Panc1 (cell line): ENCODE measurements at regions not wholly inside any gene's neighbourhood (a gene's known extent, or its start where the extent isn't known, plus 50 kb on each side); places are given as distances from the start of the nearest gene placed in this dataset.

Source experiments
- ATAC-seq: fragments of 200-7000 bp; cut with Tn5 transposase; 2 replicates; pipeline ENCODE4 v1.9.1; 2020; ENCODE audit warnings: mild to moderate bottlenecking, moderate library complexity
- BruUV-seq: library from RNA; stranded (reverse); fragments of 400-500 nt; replicated peaks from 2 replicates; lab custom pipeline; 2021; lab: Mats Ljungman, UMichigan
- CTCF ChIA-PET: fragments of 300-600 bp; sonication (Branson Sonifier 250); formaldehyde crosslinking; loops from one replicate; lab custom pipeline; 2022; ENCODE audit warnings: antibody characterized with exemption; lab: Charles Lee
- POLR2A ChIA-PET: fragments of 300-600 bp; sonication (Branson Sonifier 250); formaldehyde crosslinking; loops from one replicate; lab custom pipeline; 2022; ENCODE audit warnings: antibody characterized with exemption; lab: Charles Lee
- DNase-seq: peaks from one replicate; pipeline ENCODE4 v3.0.0-alpha.2; 2010; ENCODE audit warnings: low read depth, low spot score
- H3K27ac ChIP-seq: 2 replicates; pipeline ENCODE4 v1.5.1; 2011; ENCODE audit warnings: mild to moderate bottlenecking, low read length, inconsistent platforms
- H3K27me3 ChIP-seq: fragments of 200-500 bp; sonication (Bioruptor generic); 2 replicates; pipeline ENCODE4 v1.6.0; 2014; ENCODE audit warnings: low read length, inconsistent platforms; ENCODE audit not compliant: control insufficient read depth, insufficient read depth
- H3K36me3 ChIP-seq: fragments of 200-500 bp; sonication (Bioruptor generic); 2 replicates; pipeline ENCODE4 v1.5.1; 2014; ENCODE audit warnings: inconsistent platforms, mild to moderate bottlenecking, low read length, moderate library complexity; ENCODE audit not compliant: control insufficient read depth, insufficient read depth
- H3K4me1 ChIP-seq: 2 replicates; pipeline ENCODE4 v1.5.1; 2011; ENCODE audit warnings: inconsistent platforms, mild to moderate bottlenecking, low read length, moderate library complexity; ENCODE audit not compliant: control insufficient read depth, insufficient read depth
- H3K4me3 ChIP-seq, 2 experiments: 2 replicates each; pipeline ENCODE4 v1.5.1; 2011 to 2012; ENCODE audit warnings: low read depth in 2 of 2, low read length in 2 of 2, mild to moderate bottlenecking in 2 of 2, inconsistent platforms in 1 of 2, moderate library complexity in 1 of 2
- H3K9me3 ChIP-seq: fragments of 200-500 bp; sonication (Bioruptor generic); 2 replicates; pipeline ENCODE4 v1.5.1; 2014; ENCODE audit warnings: low read depth, mild to moderate bottlenecking, inconsistent platforms, low read length, moderate library complexity; ENCODE audit not compliant: control insufficient read depth, insufficient read depth
- POLR2AphosphoS5 ChIP-seq: IDR thresholded peaks from 2 replicates; pipeline ENCODE4 v1.6.1; 2012; ENCODE audit warnings: mild to moderate bottlenecking, low read depth, low read length, moderate library complexity
- SIN3A ChIP-seq: IDR thresholded peaks from 2 replicates; pipeline ENCODE4 v1.6.1; 2012; ENCODE audit warnings: low read depth, mild to moderate bottlenecking, low read length, moderate library complexity, borderline replicate concordance; ENCODE audit not compliant: insufficient read depth
- TCF7L2 ChIP-seq: IDR thresholded peaks from 2 replicates; pipeline ENCODE4 v1.6.1; 2011; ENCODE audit warnings: mild to moderate bottlenecking, low read depth, low read length, inconsistent platforms
- in situ Hi-C: cut with HindIII; loops from 2 replicates; pipeline ENCODE4 v1.10.0; 2016; ENCODE audit warnings: low sequenced_read_pairs, low pct_unique_long_range_greater_than_20kb
- intact Hi-C: fragments of 100-400 bp; cut with micrococcal nuclease; formaldehyde crosslinking; loops from one replicate; pipeline ENCODE4 v1.10.0; 2022; ENCODE audit not compliant: unreplicated experiment
- TF ChIP-seq, protein P1 (sequence below): fragments of 450-650 bp; IDR thresholded peaks from 2 replicates; pipeline ENCODE4 v1.5.1; 2017; ENCODE audit warnings: mild to moderate bottlenecking
- TF ChIP-seq, protein P2 (sequence below), 2 experiments: IDR thresholded peaks; 2 replicates each; pipeline ENCODE4 v1.6.1; 2011 to 2012; ENCODE audit warnings: low read depth in 2 of 2, control low read depth in 1 of 2, low read length in 1 of 2, mild to moderate bottlenecking in 1 of 2, moderate library complexity in 1 of 2; ENCODE audit not compliant: insufficient read depth in 1 of 2

- DNase-seq (no peak), ATAC-seq (no peak)
- no peak overlapping the region for H3K27ac ChIP-seq
- peaks cover 4% of the 10 kb centered on the region; the same call in 1 of the 2 replicates for H3K27me3 ChIP-seq
- BruUV-seq: no TSS peak
- H3K9me3 ChIP-seq: no peaks in the 10 kb centered on the region
- intact Hi-C loops (no loop called here), in situ Hi-C loops (no loop called here)
- no peaks in the 10 kb centered on the region for H3K4me1 ChIP-seq
- no peak overlapping the region for H3K4me3 ChIP-seq
- H3K36me3 ChIP-seq: no peaks in the 10 kb centered on the region
- TF ChIP-seq, protein P1, sequence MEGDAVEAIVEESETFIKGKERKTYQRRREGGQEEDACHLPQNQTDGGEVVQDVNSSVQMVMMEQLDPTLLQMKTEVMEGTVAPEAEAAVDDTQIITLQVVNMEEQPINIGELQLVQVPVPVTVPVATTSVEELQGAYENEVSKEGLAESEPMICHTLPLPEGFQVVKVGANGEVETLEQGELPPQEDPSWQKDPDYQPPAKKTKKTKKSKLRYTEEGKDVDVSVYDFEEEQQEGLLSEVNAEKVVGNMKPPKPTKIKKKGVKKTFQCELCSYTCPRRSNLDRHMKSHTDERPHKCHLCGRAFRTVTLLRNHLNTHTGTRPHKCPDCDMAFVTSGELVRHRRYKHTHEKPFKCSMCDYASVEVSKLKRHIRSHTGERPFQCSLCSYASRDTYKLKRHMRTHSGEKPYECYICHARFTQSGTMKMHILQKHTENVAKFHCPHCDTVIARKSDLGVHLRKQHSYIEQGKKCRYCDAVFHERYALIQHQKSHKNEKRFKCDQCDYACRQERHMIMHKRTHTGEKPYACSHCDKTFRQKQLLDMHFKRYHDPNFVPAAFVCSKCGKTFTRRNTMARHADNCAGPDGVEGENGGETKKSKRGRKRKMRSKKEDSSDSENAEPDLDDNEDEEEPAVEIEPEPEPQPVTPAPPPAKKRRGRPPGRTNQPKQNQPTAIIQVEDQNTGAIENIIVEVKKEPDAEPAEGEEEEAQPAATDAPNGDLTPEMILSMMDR: no peak
- TF ChIP-seq TCF7L2 (no peak), POLR2AphosphoS5 (no peak), SIN3A (no peak)
- TF ChIP-seq, protein P2, sequence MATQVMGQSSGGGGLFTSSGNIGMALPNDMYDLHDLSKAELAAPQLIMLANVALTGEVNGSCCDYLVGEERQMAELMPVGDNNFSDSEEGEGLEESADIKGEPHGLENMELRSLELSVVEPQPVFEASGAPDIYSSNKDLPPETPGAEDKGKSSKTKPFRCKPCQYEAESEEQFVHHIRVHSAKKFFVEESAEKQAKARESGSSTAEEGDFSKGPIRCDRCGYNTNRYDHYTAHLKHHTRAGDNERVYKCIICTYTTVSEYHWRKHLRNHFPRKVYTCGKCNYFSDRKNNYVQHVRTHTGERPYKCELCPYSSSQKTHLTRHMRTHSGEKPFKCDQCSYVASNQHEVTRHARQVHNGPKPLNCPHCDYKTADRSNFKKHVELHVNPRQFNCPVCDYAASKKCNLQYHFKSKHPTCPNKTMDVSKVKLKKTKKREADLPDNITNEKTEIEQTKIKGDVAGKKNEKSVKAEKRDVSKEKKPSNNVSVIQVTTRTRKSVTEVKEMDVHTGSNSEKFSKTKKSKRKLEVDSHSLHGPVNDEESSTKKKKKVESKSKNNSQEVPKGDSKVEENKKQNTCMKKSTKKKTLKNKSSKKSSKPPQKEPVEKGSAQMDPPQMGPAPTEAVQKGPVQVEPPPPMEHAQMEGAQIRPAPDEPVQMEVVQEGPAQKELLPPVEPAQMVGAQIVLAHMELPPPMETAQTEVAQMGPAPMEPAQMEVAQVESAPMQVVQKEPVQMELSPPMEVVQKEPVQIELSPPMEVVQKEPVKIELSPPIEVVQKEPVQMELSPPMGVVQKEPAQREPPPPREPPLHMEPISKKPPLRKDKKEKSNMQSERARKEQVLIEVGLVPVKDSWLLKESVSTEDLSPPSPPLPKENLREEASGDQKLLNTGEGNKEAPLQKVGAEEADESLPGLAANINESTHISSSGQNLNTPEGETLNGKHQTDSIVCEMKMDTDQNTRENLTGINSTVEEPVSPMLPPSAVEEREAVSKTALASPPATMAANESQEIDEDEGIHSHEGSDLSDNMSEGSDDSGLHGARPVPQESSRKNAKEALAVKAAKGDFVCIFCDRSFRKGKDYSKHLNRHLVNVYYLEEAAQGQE (IDR thresholded peaks at IDR 0.05; ENCODE audit: insufficient read depth in 1 of 2, low read depth in 2 of 2, low read length in 1 of 2): no peak
- ChIA-PET POLR2A (no interaction called here), CTCF (no interaction called here)
Observed at GRCh38 chr1:38297246-38297645, 250.7 kb upstream of the POU3F1 start.

DNA sequence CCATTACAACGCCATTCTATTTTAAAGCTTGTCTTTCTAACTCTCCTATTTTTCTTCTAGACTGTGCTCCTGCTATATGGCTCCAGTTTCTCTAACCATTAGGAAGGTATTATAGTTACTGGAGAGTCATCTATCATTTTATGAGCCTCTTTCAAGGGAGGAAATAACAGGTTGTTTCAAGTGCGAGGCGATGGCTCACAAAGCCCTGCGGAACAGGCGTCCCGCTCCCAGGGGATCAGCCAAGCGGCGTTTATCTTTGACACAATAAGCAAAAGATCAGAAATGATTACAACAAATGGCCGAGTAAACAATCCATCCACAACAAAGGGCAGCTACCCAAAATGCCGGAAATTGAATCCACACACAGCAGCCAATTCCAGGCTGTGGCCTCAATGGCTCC is 249.5 kb upstream of the POU3F1 start:
- Histone ChIP-seq H3K9me3 (no peaks in the 10 kb centered on the region), H3K27ac (no peak overlapping the region), H3K27me3 (peaks cover 4% of the 10 kb centered on the region; the same call in 1 of the 2 replicates), H3K4me1 (no peaks in the 10 kb centered on the region), H3K36me3 (no peaks in the 10 kb centered on the region), H3K4me3 (no peak overlapping the region)
- in situ Hi-C loops (no loop called here), intact Hi-C loops (no loop called here)
- TF ChIP-seq, protein P1: no peak
- TF ChIP-seq, protein P2 (IDR thresholded peaks at IDR 0.05; ENCODE audit: insufficient read depth in 1 of 2, low read depth in 2 of 2, low read length in 1 of 2): no peak
- TF ChIP-seq POLR2AphosphoS5 (no peak), SIN3A (no peak), TCF7L2 (no peak)
- no peak for ATAC-seq
- CTCF ChIA-PET: no interaction called here
- BruUV-seq: no TSS peak
- no peak for DNase-seq
- POLR2A ChIA-PET: interaction anchor here (0.5 kb wide), 1 partner anchor 35 kb away, joined by 5 read pairs; no protein-coding TSS in a partner anchor
